Panc1 (cell line): ENCODE measurements at regions not wholly inside any gene's neighbourhood (a gene's known extent, or its start where the extent isn't known, plus 50 kb on each side); places are given as distances from the start of the nearest gene placed in this dataset.

ENCODE experiments used
- ATAC-seq: fragments of 200-7000 bp; cut with Tn5 transposase; 2 replicates; pipeline ENCODE4 v1.9.1; 2020; ENCODE audit warnings: mild to moderate bottlenecking, moderate library complexity
- BruUV-seq: library from RNA; stranded (reverse); fragments of 400-500 nt; replicated peaks from 2 replicates; lab custom pipeline; 2021; lab: Mats Ljungman, UMichigan
- CTCF ChIA-PET: fragments of 300-600 bp; sonication (Branson Sonifier 250); formaldehyde crosslinking; loops from one replicate; lab custom pipeline; 2022; ENCODE audit warnings: antibody characterized with exemption; lab: Charles Lee
- POLR2A ChIA-PET: fragments of 300-600 bp; sonication (Branson Sonifier 250); formaldehyde crosslinking; loops from one replicate; lab custom pipeline; 2022; ENCODE audit warnings: antibody characterized with exemption; lab: Charles Lee
- DNase-seq: peaks from one replicate; pipeline ENCODE4 v3.0.0-alpha.2; 2010; ENCODE audit warnings: low read depth, low spot score
- H3K27ac ChIP-seq: 2 replicates; pipeline ENCODE4 v1.5.1; 2011; ENCODE audit warnings: mild to moderate bottlenecking, low read length, inconsistent platforms
- H3K27me3 ChIP-seq: fragments of 200-500 bp; sonication (Bioruptor generic); 2 replicates; pipeline ENCODE4 v1.6.0; 2014; ENCODE audit warnings: low read length, inconsistent platforms; ENCODE audit not compliant: control insufficient read depth, insufficient read depth
- H3K36me3 ChIP-seq: fragments of 200-500 bp; sonication (Bioruptor generic); 2 replicates; pipeline ENCODE4 v1.5.1; 2014; ENCODE audit warnings: inconsistent platforms, mild to moderate bottlenecking, low read length, moderate library complexity; ENCODE audit not compliant: control insufficient read depth, insufficient read depth
- H3K4me1 ChIP-seq: 2 replicates; pipeline ENCODE4 v1.5.1; 2011; ENCODE audit warnings: inconsistent platforms, mild to moderate bottlenecking, low read length, moderate library complexity; ENCODE audit not compliant: control insufficient read depth, insufficient read depth
- H3K4me3 ChIP-seq, 2 experiments: 2 replicates each; pipeline ENCODE4 v1.5.1; 2011 to 2012; ENCODE audit warnings: low read depth in 2 of 2, low read length in 2 of 2, mild to moderate bottlenecking in 2 of 2, inconsistent platforms in 1 of 2, moderate library complexity in 1 of 2
- H3K9me3 ChIP-seq: fragments of 200-500 bp; sonication (Bioruptor generic); 2 replicates; pipeline ENCODE4 v1.5.1; 2014; ENCODE audit warnings: low read depth, mild to moderate bottlenecking, inconsistent platforms, low read length, moderate library complexity; ENCODE audit not compliant: control insufficient read depth, insufficient read depth
- POLR2AphosphoS5 ChIP-seq: IDR thresholded peaks from 2 replicates; pipeline ENCODE4 v1.6.1; 2012; ENCODE audit warnings: mild to moderate bottlenecking, low read depth, low read length, moderate library complexity
- SIN3A ChIP-seq: IDR thresholded peaks from 2 replicates; pipeline ENCODE4 v1.6.1; 2012; ENCODE audit warnings: low read depth, mild to moderate bottlenecking, low read length, moderate library complexity, borderline replicate concordance; ENCODE audit not compliant: insufficient read depth
- TCF7L2 ChIP-seq: IDR thresholded peaks from 2 replicates; pipeline ENCODE4 v1.6.1; 2011; ENCODE audit warnings: mild to moderate bottlenecking, low read depth, low read length, inconsistent platforms
- in situ Hi-C: cut with HindIII; loops from 2 replicates; pipeline ENCODE4 v1.10.0; 2016; ENCODE audit warnings: low sequenced_read_pairs, low pct_unique_long_range_greater_than_20kb
- intact Hi-C: fragments of 100-400 bp; cut with micrococcal nuclease; formaldehyde crosslinking; loops from one replicate; pipeline ENCODE4 v1.10.0; 2022; ENCODE audit not compliant: unreplicated experiment
- TF ChIP-seq, protein P1 (sequence below), 2 experiments: IDR thresholded peaks; 2 replicates each; pipeline ENCODE4 v1.6.1; 2011 to 2012; ENCODE audit warnings: low read depth in 2 of 2, control low read depth in 1 of 2, low read length in 1 of 2, mild to moderate bottlenecking in 1 of 2, moderate library complexity in 1 of 2; ENCODE audit not compliant: insufficient read depth in 1 of 2
- TF ChIP-seq, protein P2 (sequence below): fragments of 450-650 bp; IDR thresholded peaks from 2 replicates; pipeline ENCODE4 v1.5.1; 2017; ENCODE audit warnings: mild to moderate bottlenecking

DNA sequence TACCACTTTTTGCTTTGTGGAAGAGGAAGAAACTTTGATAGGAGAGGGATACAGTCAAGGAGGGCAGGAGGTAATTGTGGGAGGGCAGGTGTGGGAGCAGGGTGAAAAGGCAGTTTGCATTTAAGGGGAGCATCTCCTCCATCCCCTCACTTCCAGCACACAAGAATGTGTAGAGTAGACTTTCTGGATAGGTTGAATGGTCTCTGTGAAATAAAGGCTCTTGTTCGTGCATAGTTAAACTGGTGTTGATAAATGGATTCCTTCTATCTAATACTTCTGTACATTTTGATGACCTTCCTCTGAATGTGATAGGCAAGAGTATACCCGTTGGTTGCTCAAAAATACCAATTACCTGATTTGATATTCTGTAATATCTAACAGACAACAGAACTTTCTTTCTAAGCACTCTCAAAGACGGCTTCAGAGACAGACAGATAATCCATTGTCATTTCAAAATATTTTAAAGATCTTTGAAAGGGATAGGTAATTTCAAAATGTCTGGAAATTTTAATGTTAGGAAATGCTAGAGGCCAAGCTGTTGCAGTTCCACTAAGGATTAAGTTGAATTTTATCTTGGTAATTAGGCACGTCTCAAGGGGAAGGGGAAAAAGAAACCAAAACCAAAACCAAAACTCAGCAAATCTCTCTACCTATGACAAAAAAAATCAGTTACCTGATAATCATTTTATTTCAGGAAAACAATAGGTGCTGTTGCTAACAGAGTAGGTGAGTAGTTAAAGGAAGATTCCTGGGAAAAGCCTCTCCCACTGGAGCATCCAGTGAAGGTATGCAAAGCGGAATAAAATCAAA is 302.6 kb downstream of the COG6 start:
- POLR2A ChIA-PET = no interaction called here
- TF ChIP-seq TCF7L2 = no peak
- TF ChIP-seq SIN3A = no peak
- TF ChIP-seq, protein P1, sequence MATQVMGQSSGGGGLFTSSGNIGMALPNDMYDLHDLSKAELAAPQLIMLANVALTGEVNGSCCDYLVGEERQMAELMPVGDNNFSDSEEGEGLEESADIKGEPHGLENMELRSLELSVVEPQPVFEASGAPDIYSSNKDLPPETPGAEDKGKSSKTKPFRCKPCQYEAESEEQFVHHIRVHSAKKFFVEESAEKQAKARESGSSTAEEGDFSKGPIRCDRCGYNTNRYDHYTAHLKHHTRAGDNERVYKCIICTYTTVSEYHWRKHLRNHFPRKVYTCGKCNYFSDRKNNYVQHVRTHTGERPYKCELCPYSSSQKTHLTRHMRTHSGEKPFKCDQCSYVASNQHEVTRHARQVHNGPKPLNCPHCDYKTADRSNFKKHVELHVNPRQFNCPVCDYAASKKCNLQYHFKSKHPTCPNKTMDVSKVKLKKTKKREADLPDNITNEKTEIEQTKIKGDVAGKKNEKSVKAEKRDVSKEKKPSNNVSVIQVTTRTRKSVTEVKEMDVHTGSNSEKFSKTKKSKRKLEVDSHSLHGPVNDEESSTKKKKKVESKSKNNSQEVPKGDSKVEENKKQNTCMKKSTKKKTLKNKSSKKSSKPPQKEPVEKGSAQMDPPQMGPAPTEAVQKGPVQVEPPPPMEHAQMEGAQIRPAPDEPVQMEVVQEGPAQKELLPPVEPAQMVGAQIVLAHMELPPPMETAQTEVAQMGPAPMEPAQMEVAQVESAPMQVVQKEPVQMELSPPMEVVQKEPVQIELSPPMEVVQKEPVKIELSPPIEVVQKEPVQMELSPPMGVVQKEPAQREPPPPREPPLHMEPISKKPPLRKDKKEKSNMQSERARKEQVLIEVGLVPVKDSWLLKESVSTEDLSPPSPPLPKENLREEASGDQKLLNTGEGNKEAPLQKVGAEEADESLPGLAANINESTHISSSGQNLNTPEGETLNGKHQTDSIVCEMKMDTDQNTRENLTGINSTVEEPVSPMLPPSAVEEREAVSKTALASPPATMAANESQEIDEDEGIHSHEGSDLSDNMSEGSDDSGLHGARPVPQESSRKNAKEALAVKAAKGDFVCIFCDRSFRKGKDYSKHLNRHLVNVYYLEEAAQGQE (IDR thresholded peaks at IDR 0.05; ENCODE audit: insufficient read depth in 1 of 2, low read depth in 2 of 2, low read length in 1 of 2) = no peak
- no peak for TF ChIP-seq POLR2AphosphoS5
- TF ChIP-seq, protein P2, sequence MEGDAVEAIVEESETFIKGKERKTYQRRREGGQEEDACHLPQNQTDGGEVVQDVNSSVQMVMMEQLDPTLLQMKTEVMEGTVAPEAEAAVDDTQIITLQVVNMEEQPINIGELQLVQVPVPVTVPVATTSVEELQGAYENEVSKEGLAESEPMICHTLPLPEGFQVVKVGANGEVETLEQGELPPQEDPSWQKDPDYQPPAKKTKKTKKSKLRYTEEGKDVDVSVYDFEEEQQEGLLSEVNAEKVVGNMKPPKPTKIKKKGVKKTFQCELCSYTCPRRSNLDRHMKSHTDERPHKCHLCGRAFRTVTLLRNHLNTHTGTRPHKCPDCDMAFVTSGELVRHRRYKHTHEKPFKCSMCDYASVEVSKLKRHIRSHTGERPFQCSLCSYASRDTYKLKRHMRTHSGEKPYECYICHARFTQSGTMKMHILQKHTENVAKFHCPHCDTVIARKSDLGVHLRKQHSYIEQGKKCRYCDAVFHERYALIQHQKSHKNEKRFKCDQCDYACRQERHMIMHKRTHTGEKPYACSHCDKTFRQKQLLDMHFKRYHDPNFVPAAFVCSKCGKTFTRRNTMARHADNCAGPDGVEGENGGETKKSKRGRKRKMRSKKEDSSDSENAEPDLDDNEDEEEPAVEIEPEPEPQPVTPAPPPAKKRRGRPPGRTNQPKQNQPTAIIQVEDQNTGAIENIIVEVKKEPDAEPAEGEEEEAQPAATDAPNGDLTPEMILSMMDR = no peak
- Histone ChIP-seq H3K9me3 (no peaks in the 10 kb centered on the region), H3K27ac (no peak overlapping the region), H3K4me3 (peak overlapping the region; percentile 8 to 9; a peak in 2 of 4 replicates), H3K27me3 (no peaks in the 10 kb centered on the region), H3K36me3 (no peaks in the 10 kb centered on the region), H3K4me1 (no peaks in the 10 kb centered on the region)
- BruUV-seq = no TSS peak
- CTCF ChIA-PET = no interaction called here
- intact Hi-C loops = no loop called here
- in situ Hi-C loops = no loop called here
- DNase-seq (no peak), ATAC-seq (no peak)

DNA sequence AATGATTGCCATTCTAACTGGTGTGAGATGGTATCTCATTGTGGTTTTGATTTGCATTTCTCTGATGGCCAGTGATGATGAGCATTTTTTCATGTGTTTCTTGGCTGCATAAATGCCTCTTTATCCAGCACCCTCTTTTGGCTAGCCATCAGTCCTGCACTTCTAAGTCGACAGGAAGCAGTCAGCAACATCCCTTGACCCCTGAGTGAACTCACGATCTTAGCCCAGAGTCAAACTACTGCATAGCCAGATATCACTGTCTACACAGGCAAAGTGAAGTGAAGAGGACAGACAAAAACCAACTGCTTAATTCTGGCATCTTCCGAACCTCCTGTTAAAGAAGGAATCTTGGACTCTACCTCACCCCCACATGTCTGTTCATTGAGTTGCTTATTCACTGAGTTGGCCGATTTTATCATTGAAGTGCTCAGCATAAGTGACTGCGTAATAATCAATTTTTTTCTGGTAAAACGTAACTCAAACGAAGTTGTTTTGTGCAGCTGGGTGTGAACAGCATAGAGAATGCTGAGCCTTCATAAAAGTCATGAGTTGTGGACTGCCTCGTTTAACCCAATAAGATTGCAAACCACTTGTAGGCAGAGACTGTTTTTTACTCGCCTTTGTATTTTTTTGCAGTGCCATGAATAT is 304.2 kb downstream of the COG6 start:
- ATAC-seq = no peak

More for the DNA sequence above, 304.2 kb downstream of the COG6 start:
- ChIA-PET POLR2A (no interaction called here), CTCF (no interaction called here)
- no peak for DNase-seq
- H3K4me3 ChIP-seq = no peak overlapping the region
- in situ Hi-C loops = no loop called here
- H3K9me3 ChIP-seq = no peaks in the 10 kb centered on the region
- no peaks in the 10 kb centered on the region for H3K36me3 ChIP-seq
- intact Hi-C loops = no loop called here
- no peaks in the 10 kb centered on the region for H3K27me3 ChIP-seq
- no TSS peak for BruUV-seq
- H3K27ac ChIP-seq = no peak overlapping the region
- no peaks in the 10 kb centered on the region for H3K4me1 ChIP-seq
- TF ChIP-seq, protein P2 = no peak
- TF ChIP-seq SIN3A = no peak
- TF ChIP-seq TCF7L2 = no peak
- TF ChIP-seq, protein P1 (IDR thresholded peaks at IDR 0.05; ENCODE audit: insufficient read depth in 1 of 2, low read depth in 2 of 2, low read length in 1 of 2) = no peak
